Lower leg skin (tissue), 3 donors: ENCODE measurements at regions not wholly inside any gene's neighbourhood (a gene's known extent, or its start where the extent isn't known, plus 50 kb on each side); places are given as distances from the start of the nearest gene placed in this dataset.

Experiments used
- CTCF ChIP-seq, 3 donors: fragments of 450-650 bp; IDR thresholded peaks; one replicate each; pipeline ENCODE4 v1.5.1; 2016; ENCODE audit warnings: antibody characterized with exemption in 3 of 3, mild to moderate bottlenecking in 3 of 3, moderate library complexity in 2 of 3
- POLR2A ChIP-seq, 2 donors: fragments of 450-650 bp; IDR thresholded peaks; one replicate each; pipeline ENCODE4 v1.6.1; 2016 to 2017; ENCODE audit warnings: antibody characterized with exemption in 2 of 2, mild to moderate bottlenecking in 1 of 2, moderate library complexity in 1 of 2

GRCh38 chr5:163357636-163358035 is 79.8 kb upstream of the CCNG1 start:
- TF ChIP-seq CTCF (IDR thresholded peaks at IDR 0.05): no peak
- no peak for TF ChIP-seq POLR2A (IDR thresholded peaks at IDR 0.05)
